ENCODE measurements at regions not wholly inside any gene's neighbourhood (a gene's known extent, or its start where the extent isn't known, plus 50 kb on each side); places are given as distances from the start of the nearest gene placed in this dataset.

DNA sequence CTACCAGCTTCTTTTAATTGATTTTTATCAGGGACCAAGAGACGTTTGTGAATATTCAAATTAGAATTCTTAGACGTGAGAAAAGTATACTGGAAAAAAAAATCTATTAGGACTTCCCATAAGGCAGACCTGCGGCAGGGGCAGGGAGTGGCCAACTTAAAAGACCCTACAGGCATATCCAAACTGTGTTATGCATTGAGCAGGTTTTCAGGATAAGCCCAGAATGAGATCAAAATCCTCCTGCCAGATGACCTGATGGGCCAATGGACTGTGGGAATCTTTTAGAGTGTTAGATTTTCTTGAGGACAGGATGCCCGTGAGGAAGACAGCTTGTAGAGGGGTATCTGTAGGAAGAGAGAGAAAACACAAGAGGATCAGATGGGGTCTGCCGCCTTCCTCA lies 391.5 kb downstream of the CD83 start:
- TF ChIP-seq TAF1 (IDR thresholded peaks at IDR 0.05; ENCODE audit: borderline replicate concordance, insufficient read depth, low read length) (no peak), SIN3A (IDR thresholded peaks at IDR 0.05; ENCODE audit: borderline replicate concordance, insufficient read depth, low read length) (no peak)
